ENCODE measurements at regions not wholly inside any gene's neighbourhood (a gene's known extent, or its start where the extent isn't known, plus 50 kb on each side); places are given as distances from the start of the nearest gene placed in this dataset.

DNA sequence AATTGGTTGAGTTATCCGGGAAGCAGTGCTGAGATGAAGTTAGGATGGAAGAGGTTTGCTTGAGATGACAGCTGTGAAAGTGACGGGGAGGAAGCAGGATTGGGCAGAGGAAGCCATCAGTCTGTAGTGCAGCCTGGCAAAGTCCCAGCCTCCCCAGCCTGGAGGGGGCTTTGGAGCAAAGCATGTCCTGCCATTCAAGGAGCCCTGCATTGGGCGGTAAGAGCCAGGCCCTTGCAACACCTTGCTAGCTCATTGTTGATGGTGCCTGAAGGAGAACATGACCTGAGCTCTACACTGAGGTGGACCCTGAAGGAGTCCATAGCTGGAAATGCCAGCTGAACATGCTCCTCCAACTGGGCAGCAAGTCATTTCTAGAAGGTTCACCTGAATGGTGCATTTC is 228.9 kb downstream of the ACKR3 start:
- peak; percentile 66 for DNase-seq (ENCODE audit: low spot score)
- intact Hi-C loops (cut with DNase I), result loop anchor here in 1 of 2 donors (10.0 kb wide), 1 partner anchor 154 kb away; no protein-coding TSS in a partner anchor

DNA sequence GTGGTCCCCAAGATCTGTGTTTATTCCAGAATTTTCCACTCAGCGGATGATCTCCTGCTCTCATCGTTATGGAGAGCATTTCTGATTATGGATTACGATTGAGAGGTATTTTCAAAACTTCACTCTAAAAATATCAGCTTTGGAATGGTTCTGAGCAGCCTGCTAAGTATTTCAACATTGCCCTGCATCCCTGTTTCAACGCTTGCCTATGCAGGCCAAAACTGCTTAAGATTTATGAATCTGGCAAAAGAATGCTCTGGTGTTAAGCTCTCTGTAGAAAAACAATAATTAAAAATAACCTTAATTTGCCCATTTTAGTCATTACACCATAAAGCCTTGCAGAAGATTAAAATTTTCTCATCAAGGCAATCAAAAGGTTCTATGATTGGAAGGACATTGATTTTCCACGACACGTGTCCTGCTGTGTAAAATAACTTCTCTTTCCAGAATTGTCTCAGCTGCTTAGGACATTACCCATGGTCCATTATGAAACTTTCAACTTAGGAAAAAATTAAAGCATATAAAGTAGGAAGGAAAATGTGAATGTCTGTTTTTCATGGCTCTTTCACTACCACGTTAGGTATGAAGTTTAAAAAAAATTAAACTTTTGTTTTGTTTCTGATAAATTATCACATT is 229.9 kb downstream of the ACKR3 start:
- intact Hi-C loops (cut with DNase I), result loop anchor here in 1 of 2 donors (10.0 kb wide), 1 partner anchor 155 kb away; no protein-coding TSS in a partner anchor
- DNase-seq (ENCODE audit: low spot score), result peak; percentile 7

DNA sequence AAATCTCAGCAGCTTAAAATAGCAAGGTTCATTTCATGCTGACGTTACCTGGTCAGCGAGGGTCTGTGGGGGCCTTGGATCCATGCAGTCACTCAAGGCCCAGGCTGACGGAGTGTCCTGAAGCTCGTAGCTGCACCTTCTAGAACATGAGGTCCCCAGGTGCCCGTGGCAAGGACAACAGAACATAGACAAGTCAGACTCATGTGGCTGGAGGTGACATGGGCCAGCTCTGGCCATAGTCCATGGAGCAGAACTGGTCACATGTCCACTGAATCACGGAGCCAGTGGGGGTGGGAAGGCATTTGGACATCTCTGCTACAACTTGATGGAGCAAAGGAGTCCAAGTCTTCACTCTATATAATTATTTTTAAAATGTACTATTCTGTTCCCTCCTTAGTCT is 233.2 kb downstream of the ACKR3 start:
- DNase-seq (ENCODE audit: low spot score), result peak; percentile 65
- intact Hi-C loops (cut with DNase I), result no loop called here

DNA sequence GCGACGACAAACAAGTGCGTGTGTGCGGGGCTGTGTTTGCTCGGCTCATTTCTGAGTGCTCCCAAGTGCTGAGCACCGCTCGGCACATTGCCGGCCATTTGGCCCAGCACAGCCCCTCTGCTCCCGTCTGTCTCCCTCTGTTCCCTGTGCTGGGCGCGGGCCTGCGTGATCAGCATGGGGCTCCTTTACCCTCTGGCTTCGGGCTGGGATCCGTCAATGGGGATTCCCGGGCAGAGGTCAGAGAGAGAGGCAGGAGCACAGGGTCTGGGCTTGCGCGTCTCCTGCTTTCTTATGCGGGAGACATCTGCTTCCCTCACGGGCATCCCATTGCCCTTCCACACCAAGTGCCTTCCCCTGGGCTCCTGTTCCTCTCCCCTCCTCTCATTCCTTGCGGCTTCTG is 234.0 kb downstream of the ACKR3 start:
- peak; percentile 61 for DNase-seq (ENCODE audit: low spot score)
- intact Hi-C loops (cut with DNase I), result no loop called here

DNA sequence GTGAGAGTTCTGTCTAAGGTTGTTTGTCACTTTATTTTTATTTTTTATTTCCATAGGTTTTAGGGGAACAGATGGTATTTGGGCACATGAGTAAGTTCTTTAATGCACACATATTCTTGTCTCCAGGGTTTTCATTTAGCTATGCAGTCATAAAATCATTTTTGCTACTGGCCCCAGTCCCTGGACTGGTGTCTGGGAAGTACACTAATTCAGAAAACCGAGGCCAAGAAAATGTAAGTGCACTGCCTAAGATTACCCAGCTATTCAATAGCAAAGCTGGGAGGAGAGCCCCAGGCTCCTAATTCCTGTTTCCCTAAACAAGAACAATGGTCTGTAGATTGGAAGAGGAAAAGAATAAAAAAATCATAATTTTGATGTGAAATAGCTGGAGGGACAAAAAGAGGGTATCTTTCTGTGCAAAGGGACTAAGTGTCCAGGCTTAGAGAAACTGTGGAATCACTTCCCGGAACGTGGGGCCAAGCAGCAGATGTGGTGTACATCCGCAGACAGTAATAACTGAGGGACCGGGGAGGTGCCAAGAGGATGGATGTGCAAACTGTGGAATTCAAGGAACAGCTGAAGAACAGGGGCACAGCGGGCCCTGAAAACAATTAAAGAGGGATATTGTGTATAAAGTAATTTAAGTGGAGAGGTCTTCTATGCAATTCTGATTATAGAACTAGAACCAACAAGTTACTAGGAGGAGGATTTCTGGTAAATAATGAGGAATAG is 236.3 kb downstream of the ACKR3 start:
- intact Hi-C loops (cut with DNase I), result no loop called here
- DNase-seq (ENCODE audit: low spot score), result peak; percentile 53

DNA sequence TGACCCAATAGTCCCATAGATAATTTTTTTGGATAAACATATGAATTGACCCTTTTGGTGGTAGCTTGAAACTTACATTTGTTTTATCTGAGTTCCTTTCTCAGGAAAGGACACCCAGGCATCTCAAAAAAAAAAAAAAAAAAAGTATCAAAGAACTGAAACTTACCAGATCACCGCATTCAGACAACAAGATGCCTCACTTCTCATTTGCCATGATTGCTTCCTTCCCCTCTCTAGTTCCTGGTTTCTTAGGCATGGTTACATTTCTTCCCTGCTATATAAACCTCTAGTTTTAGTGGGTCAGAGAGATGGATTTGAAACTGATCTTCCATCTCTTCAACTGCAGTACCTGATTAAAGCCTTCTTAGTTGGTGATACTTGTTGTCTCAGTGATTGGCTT is 240.1 kb downstream of the ACKR3 start:
- no peak for DNase-seq (ENCODE audit: low spot score)
- intact Hi-C loops (cut with DNase I), result no loop called here

DNA sequence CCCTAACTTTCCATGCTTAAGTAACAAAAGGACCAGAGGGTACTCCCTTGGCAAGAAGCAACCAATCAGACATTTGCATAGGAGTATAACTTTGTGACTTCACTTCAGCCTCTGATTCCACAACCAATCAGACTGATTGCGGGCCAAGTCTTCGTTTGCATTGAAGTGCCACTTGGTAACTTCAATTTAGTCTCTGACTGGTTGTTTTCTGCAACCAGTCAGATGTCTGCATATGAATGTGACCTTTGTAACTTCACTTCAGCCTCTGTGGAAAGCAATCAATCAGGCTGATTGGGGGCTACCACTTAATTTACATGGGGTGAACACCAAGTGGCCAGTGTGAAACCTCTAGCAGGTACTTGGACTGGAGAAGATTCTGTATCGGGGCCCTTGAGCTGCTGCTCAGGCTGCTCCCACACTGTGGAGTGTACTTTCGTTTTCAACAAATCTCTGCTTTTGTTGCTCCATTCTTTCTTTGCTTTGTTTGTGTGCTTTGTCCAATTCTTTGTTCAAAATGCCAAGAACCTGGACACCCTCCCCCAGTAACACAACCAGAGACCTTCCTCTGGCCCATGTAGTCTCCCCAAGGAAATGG is 241.5 kb downstream of the ACKR3 start:
- intact Hi-C loops (cut with DNase I), result no loop called here

DNA sequence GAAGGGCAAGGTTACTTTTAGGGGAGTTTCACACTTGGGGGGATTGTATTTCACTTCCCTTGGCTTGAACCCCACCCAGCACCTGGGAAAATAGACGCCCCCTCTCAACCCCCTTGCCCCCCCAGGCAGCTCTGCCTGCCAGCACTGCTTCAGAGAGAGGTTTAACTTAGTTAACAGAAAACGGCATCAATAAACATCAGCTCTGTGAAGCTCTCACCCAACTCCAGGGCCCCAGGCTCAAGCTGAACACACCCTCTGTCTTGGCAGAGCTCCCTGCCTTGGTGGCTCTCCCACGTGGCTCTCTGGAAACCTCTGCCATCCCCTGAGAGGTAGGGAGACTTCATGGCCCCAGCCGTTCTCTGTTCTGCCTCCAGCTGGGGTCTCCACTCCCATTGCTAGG is 244.1 kb downstream of the ACKR3 start:
- intact Hi-C loops (cut with DNase I), result no loop called here
- no peak for DNase-seq (ENCODE audit: low spot score)

More for the DNA sequence above, 241.5 kb downstream of the ACKR3 start:
- no peak for DNase-seq (ENCODE audit: low spot score)

DNA sequence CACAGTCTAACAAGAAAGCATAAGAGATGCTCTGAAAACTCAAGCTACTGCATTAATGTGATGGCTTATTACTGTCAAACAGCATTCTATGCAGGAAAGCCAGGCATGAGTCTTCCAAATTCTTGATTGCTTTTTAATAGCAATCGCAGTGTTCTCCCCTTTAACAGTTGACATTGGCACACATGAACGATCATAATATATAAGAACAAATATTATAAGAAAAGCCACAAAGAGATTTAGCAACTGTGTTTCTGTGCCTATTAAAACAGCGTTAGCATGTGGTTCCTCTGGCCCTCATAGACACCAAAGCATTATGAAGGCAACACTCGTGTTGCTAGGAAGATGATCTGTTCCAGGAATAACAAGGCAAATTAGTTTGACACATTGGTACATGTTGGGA is 245.0 kb downstream of the ACKR3 start:
- intact Hi-C loops (cut with DNase I), result no loop called here

DNA sequence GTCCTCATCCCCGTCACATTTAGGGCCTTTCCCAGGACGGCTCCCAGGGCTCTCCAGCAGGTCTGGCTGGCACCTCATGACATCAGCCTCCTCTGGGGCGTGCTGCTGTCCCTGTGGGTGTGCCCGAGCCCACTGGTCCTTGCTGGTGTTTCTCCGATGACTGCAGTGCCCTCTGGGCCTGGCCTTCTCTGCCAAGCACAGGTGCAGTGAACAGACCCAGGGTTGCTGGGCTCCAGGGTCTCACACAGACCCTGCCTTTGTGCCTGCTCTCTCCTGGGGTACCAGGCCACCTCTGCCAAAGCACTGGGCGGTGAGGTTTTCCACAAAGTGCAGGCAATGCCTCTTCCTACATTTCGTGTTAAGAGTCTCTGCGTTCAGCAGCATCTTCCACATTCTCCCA is 246.1 kb downstream of the ACKR3 start:
- intact Hi-C loops (cut with DNase I), result loop anchor here in 1 of 2 donors (2.0 kb wide), 1 partner anchor 33 kb away; no protein-coding TSS in a partner anchor
- no peak for DNase-seq (ENCODE audit: low spot score)

More for the DNA sequence above, 245.0 kb downstream of the ACKR3 start:
- no peak for DNase-seq (ENCODE audit: low spot score)

DNA sequence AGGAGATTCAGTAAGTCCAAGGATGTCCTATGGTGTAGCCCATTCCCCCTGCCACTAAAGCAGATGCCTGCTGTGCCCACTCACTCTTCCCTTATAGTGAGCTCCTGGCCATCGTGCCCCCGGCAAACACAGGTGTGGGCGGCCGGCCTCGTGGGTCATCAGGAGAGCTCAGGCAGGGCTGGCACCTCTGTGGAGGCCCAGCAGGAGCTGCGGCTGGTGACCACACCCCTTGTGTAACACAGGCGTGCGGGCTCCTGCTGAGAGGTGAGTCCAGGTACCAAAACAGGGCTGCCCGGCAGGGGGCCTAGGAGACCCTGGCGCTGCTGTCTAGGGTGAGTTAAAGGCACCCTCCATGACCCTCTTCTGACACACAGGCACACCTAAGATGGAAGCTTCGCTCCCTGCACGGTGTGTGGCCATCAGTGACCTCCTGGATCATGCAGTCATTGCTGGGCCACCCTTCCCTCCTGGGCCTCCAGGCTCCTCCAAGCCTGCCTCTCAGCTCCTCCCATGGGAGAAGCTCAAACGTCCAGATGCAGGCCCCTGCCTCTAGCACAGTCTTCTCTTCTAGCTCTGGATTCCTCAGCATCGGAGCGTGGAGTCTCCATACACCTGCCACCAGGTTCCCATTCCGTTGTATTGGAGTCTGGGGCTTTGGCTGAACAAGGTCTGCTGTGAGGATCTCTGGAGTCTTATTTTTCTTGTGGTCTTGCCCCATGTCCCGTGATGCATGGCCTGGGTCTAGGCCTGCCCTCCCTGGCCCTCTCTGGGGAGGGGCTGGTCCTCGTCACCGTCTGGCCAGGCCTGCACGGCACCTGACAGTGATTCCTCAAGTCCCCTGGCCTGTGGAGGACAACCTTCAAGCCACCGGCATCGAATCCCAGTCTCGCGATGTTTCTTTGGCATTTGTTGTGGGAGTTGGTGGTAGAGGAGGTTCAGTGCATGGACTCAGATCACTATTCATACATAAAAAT is 246.9 kb downstream of the ACKR3 start:
- intact Hi-C loops (cut with DNase I), result loop anchor here in 1 of 2 donors (2.0 kb wide), 1 partner anchor 32 kb away; no protein-coding TSS in a partner anchor

DNA sequence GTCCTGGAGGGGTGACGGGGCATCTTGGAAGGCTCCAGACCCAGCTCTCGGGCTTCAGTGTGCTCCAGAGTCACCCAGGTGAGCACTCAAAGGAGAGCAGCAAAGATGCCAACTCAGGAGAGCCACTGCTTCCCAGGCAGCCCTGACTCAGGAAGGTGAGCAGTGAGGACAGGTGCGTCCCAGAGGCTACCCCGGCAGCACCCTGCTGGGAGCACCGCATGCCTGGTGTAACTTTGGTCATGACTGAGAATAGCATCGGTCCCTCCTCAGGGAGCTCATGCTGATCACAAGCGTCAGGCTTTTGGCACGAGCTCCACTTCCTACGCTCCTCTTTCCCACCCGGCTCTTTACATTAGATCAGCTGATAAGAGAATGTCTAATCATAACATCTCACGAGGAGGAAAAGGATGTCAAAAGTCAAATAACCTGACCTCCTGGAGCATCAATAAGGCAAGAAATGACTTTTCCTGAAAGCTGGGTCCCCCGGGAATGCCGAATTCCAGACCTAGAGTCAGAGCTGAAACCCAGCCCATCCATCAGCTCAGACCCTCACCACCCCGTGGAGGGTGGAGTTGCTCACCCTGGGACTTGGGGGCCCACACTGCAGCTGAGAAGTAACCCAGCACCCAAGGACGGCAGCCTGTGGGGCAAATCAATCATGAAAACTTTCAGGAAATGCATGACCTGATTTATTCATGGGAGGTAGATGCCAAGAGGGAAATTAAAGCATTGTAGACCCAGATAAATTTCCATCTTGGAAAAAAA is 248.8 kb downstream of the ACKR3 start:
- intact Hi-C loops (cut with DNase I), result no loop called here
- DNase-seq (ENCODE audit: low spot score), result no peak

More for the DNA sequence above, 246.9 kb downstream of the ACKR3 start:
- no peak for DNase-seq (ENCODE audit: low spot score)

DNA sequence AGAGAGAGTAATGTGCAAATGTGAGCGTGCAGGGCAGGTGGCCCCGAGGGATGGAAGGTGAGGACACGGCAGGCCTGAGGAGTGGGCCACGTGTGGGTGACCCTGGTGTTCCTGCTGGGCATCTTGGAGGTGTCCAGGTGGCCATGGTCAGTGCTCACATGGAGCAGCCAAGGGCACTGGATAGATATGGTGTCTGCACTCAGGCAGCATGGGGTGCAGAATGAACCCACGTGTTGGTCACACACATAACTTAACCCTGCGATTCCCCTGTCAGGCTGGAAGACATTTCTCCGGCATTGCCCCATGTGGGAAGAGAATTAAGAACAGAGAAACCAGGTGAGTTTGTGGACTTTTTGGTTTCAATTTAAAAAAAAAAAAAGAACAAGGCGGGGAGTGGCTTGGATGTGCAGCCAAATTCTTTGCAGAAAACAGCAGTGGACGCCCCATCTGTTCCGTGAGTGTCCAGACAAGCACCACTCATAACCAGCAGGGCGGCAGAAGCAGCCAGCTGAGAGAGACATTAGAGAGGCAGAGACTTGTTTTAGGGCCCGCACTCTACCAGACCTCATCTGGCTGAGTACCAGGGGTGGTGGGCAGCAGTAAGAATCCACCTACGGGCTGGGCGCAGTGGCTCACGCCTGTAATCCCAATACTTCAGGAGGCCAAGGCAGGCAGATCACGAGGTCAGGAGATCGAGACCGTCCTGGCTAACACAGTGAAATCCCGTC is 249.8 kb downstream of the ACKR3 start:
- intact Hi-C loops (cut with DNase I), result no loop called here
- no peak for DNase-seq (ENCODE audit: low spot score)

DNA sequence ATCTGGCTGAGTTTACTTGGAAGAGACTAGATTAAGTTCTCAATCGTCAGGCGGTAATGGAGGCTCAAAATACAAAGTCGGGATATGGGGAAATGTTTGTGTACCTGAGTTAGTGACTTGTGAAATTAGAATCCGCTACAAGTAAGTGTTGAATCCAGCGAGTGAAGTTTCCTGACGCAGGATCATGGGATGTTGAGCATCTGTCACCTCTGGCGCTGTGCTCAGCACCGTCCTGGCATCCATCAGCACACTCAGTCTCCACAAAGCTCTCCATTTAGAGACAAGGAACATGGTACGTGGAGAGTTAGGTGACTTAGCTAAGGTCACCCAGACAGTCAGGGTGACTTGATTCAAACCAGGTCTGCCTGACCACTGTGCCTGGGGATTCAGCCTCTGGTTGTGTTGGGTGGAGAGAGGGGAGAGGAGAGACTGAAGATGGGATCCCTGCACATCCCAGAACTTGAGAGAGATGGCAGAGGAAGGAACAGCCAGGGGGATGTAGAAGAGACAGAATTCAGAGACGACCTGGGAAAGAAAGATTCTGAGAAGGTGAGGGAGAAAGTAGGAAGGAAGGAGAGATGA is 251.2 kb downstream of the ACKR3 start:
- intact Hi-C loops (cut with DNase I), result no loop called here
- DNase-seq (ENCODE audit: low spot score), result no peak

DNA sequence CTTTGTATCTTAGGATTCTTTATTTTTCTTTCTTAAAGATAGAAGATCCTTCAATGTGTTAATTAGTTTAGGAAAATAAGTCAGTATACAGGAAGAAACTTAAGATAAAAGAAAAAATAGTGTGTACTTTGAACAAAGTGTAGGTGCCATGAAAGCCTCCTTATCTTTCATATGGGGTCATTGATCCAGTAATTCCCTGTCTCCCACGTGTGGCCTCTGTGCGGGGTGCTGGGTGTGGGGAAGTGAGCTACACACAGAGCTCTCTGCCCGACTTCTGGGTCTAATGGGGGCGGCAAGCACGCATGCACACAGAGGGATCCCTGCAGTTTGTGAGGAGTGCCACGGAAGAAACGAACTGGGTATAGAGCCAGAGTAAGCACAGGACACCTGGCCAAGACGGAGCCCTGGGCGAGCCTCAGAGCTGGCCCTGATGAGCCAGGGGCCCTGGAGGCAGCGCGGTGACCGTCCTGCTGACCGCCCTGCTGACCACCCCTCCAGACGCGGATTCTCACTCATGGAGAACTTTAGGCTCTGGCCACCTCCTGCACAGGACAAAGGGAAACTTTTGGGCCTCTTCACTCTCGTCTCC is 253.5 kb downstream of the ACKR3 start:
- DNase-seq (ENCODE audit: low spot score), result no peak
- intact Hi-C loops (cut with DNase I), result no loop called here

DNA sequence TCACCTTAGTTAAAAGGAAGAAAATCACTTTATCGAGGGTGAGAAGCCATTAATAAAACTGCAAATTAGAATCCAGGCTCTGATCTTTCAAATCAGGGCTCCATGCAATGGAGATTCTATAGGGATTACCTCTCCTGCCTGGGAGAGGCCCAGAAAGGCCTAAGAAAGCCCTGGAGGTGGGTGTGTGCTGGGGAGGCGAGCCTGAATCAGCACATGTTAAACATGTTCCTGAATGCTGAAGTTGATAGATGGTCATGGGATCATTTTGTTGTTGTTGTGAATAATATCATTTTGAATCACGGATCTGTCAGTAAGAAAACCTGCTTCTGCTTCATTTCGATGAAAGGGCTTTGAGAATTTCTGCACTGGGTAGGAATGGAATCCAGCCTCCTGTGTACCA is 254.3 kb downstream of the ACKR3 start:
- intact Hi-C loops (cut with DNase I), result no loop called here
- DNase-seq (ENCODE audit: low spot score), result no peak

DNA sequence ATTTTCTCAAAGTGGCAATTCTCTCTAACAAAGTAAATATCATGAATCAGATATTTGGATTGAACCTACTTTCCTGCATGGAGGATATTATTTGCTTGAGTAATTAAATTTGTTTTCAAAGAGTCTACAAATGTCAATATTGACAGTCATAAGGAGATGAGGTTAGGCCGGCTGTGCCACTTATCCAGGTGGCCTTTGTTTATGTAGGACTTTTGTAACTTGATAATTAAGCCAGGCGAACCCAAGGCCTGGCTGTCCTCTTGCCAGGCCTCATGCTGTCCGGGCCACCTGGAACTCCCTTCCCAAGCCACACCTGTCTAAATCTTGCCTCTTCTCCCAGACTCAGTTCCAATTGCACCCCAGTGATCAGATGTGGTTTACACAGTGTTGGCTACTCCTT is 255.2 kb downstream of the ACKR3 start:
- no peak for DNase-seq (ENCODE audit: low spot score)
- intact Hi-C loops (cut with DNase I), result no loop called here

Measured in posterior vena cava (tissue), 2 donors.